ENCODE measurements at regions not wholly inside any gene's neighbourhood (a gene's known extent, or its start where the extent isn't known, plus 50 kb on each side); places are given as distances from the start of the nearest gene placed in this dataset.

GRCh38 chr3:113051787-113052186, 61.0 kb downstream of the GTPBP8 start:
- FAIRE-seq = no peak

GRCh38 chr3:113053169-113053568, 62.4 kb downstream of the GTPBP8 start:
- no peak for FAIRE-seq

- no peak for FAIRE-seq
Observed at GRCh38 chr3:113054552-113054951, 63.8 kb downstream of the GTPBP8 start.

GRCh38 chr3:113055201-113055600, 64.4 kb downstream of the GTPBP8 start:
- FAIRE-seq = no peak

GRCh38 chr3:113055961-113056360, 65.2 kb downstream of the GTPBP8 start:
- no peak for FAIRE-seq

GRCh38 chr3:113057117-113057516, 66.3 kb downstream of the GTPBP8 start:
- FAIRE-seq = no peak

- FAIRE-seq = no peak
Observed at GRCh38 chr3:113058188-113058587, 67.4 kb downstream of the GTPBP8 start.

GRCh38 chr3:113062705-113063104, 71.9 kb downstream of the GTPBP8 start:
- no peak for FAIRE-seq

GRCh38 chr3:113063126-113063894, 72.5 kb downstream of the GTPBP8 start:
- no peak for FAIRE-seq

GRCh38 chr3:113064183-113064582, 73.4 kb downstream of the GTPBP8 start:
- FAIRE-seq = no peak

GRCh38 chr3:113065336-113065735, 74.6 kb downstream of the GTPBP8 start:
- no peak for FAIRE-seq

GRCh38 chr3:113070072-113070640, 79.4 kb downstream of the GTPBP8 start:
- no peak for FAIRE-seq

- FAIRE-seq = no peak
Observed at GRCh38 chr3:113070681-113071113, 79.9 kb downstream of the GTPBP8 start.

- FAIRE-seq = no peak
Observed at GRCh38 chr3:113075588-113075987, 84.8 kb downstream of the GTPBP8 start.

GRCh38 chr3:113079218-113079961, 88.6 kb downstream of the GTPBP8 start:
- FAIRE-seq = no peak

- no peak for FAIRE-seq
Observed at GRCh38 chr3:113084777-113085176, 94.0 kb downstream of the GTPBP8 start.

- no peak for FAIRE-seq
Observed at GRCh38 chr3:113086560-113087461, 96.0 kb downstream of the GTPBP8 start.

GRCh38 chr3:113088616-113089015, 97.8 kb downstream of the GTPBP8 start:
- FAIRE-seq = no peak

GRCh38 chr3:113091417-113091816, 100.6 kb downstream of the GTPBP8 start:
- FAIRE-seq = no peak

GRCh38 chr3:113092746-113093145, 102.0 kb downstream of the GTPBP8 start:
- FAIRE-seq = no peak

- FAIRE-seq = no peak
Observed at GRCh38 chr3:113094337-113095221, 103.8 kb downstream of the GTPBP8 start.
